ENCODE measurements at regions not wholly inside any gene's neighbourhood (a gene's known extent, or its start where the extent isn't known, plus 50 kb on each side); places are given as distances from the start of the nearest gene placed in this dataset.

GRCh38 chr21:27833298-27833697 is 866.4 kb upstream of the ADAMTS5 start:
- DNase-seq = no peak

- no peak for DNase-seq
These were observed 865.1 kb upstream of the ADAMTS5 start for GRCh38 chr21:27831816-27832569.

- no peak for DNase-seq
These were observed 864.3 kb upstream of the ADAMTS5 start for GRCh38 chr21:27831177-27831576.

- DNase-seq = no peak
These were observed 861.1 kb upstream of the ADAMTS5 start for GRCh38 chr21:27827972-27828371.

- DNase-seq = no peak
These were observed 858.1 kb upstream of the ADAMTS5 start for GRCh38 chr21:27825035-27825434.

- DNase-seq = no peak
These were observed 856.8 kb upstream of the ADAMTS5 start for GRCh38 chr21:27823652-27824201.

GRCh38 chr21:27820342-27820741 is 853.5 kb upstream of the ADAMTS5 start:
- no peak for DNase-seq

- DNase-seq = no peak
These were observed 852.4 kb upstream of the ADAMTS5 start for GRCh38 chr21:27819299-27819698.

- no peak for DNase-seq
These were observed 852.0 kb upstream of the ADAMTS5 start for GRCh38 chr21:27818847-27819246.

- DNase-seq = peak; percentile 45
These were observed 851.2 kb upstream of the ADAMTS5 start for GRCh38 chr21:27817902-27818623.

- DNase-seq = no peak
These were observed 850.2 kb upstream of the ADAMTS5 start for GRCh38 chr21:27817074-27817473.

GRCh38 chr21:27816301-27816700 is 849.4 kb upstream of the ADAMTS5 start:
- DNase-seq = no peak

- DNase-seq = no peak
These were observed 847.3 kb upstream of the ADAMTS5 start for GRCh38 chr21:27814226-27814625.

- DNase-seq = no peak
These were observed 846.9 kb upstream of the ADAMTS5 start for GRCh38 chr21:27813750-27814149.

- DNase-seq = no peak
These were observed 846.5 kb upstream of the ADAMTS5 start for GRCh38 chr21:27813344-27813743.

- DNase-seq = no peak
These were observed 845.4 kb upstream of the ADAMTS5 start for GRCh38 chr21:27812279-27812678.

GRCh38 chr21:27808923-27809322 is 842.0 kb upstream of the ADAMTS5 start:
- DNase-seq = no peak

GRCh38 chr21:27807596-27807995 is 840.7 kb upstream of the ADAMTS5 start:
- no peak for DNase-seq

GRCh38 chr21:27806281-27806680 is 839.4 kb upstream of the ADAMTS5 start:
- no peak for DNase-seq

- no peak for DNase-seq
These were observed 838.8 kb upstream of the ADAMTS5 start for GRCh38 chr21:27805696-27806095.

- DNase-seq = no peak
These were observed 837.6 kb upstream of the ADAMTS5 start for GRCh38 chr21:27804515-27804914.

- DNase-seq = no peak
These were observed 836.7 kb upstream of the ADAMTS5 start for GRCh38 chr21:27803571-27803970.

- DNase-seq = no peak
These were observed 836.1 kb upstream of the ADAMTS5 start for GRCh38 chr21:27802816-27803475.

- no peak for DNase-seq
These were observed 833.0 kb upstream of the ADAMTS5 start for GRCh38 chr21:27799861-27800260.

All from NCI-H524 treated with DMSO at 0.1 percent for 48 hours (cell line).